ENCODE measurements at regions not wholly inside any gene's neighbourhood (a gene's known extent, or its start where the extent isn't known, plus 50 kb on each side); places are given as distances from the start of the nearest gene placed in this dataset.

GRCh38 chr1:80533775-80534334 is 1266.9 kb upstream of the ADGRL2 start (continued):
- TF ChIP-seq CHD7 (IDR thresholded peaks at IDR 0.05; ENCODE audit: insufficient replicate concordance, low read length) (no peak), EGR1 (IDR thresholded peaks at IDR 0.05; ENCODE audit: borderline replicate concordance, low read depth, low read length) (no peak)

Measured in H1 (cell line).